ENCODE measurements at regions not wholly inside any gene's neighbourhood (a gene's known extent, or its start where the extent isn't known, plus 50 kb on each side); places are given as distances from the start of the nearest gene placed in this dataset.

DNA sequence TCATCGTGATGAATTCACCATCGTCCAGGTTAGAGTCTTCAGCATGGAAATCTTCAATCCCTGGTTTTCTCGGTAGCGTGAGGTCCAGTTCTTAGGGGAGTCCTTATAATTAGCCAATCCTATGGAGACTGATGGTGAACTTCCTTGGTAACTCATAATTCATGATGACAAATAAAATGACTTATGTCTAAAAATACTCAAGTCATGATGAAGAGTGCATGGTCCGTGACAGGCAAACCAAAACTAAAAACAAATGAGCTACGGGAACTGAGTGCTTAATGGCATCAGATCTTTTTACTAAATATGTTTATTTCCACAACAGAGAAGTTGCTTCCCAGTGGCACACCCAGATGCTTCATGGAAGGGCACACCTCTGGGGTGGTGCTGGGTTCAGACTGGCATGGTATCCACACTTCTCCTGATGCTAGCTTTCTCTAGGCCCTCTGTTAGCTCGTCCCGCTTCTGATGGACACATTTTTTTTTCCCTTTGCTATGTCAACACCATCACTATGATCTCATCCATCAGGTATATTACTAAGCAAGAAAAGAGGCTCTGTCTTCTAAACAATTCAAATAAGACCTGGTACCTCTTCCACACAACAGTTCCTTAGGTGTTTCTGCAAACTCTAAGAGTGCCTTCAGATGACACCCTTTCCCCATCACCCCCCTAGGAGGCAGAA lies 92.8 kb upstream of the NEDD4L start:
- H3K23ac ChIP-seq (ENCODE audit: insufficient read length): no peak overlapping the region
- H3K14ac ChIP-seq (ENCODE audit: insufficient read length): no peak overlapping the region
- no peak overlapping the region for H2BK120ac ChIP-seq (replicated peaks; ENCODE audit: low read depth, low read length)
- no peaks in the 10 kb centered on the region for H3K23me2 ChIP-seq (ENCODE audit: low read depth, low read length)
- H2AK5ac ChIP-seq (ENCODE audit: low read depth, low read length): no peak overlapping the region
- no peak overlapping the region for H3K18ac ChIP-seq (ENCODE audit: extremely low read depth, low read length)
- DNase-seq (ENCODE audit: low read depth in 1 of 2, low spot score in 2 of 2): no peak
- POLR2A ChIA-PET (ENCODE audit: partially characterized antibody): no interaction called here
- TF ChIP-seq EP300 (IDR thresholded peaks at IDR 0.05; ENCODE audit: borderline replicate concordance in 1 of 2, low read depth in 2 of 2, low read length in 2 of 2): no peak
- no peak for TF ChIP-seq MAFK (IDR thresholded peaks at IDR 0.05; ENCODE audit: low read depth, low read length)
- TF ChIP-seq ATF2 (IDR thresholded peaks at IDR 0.05; ENCODE audit: low read length): no peak
- no peak for TF ChIP-seq BACH1 (IDR thresholded peaks at IDR 0.05; ENCODE audit: low read length)
- TF ChIP-seq NANOG (IDR thresholded peaks at IDR 0.05; ENCODE audit: insufficient read depth, low read depth, low read length, poor library complexity, severe bottlenecking): no peak
- no peak for TF ChIP-seq RBBP5 (IDR thresholded peaks at IDR 0.05; ENCODE audit: borderline replicate concordance, low read depth, low read length)
- TF ChIP-seq CTBP2 (IDR thresholded peaks at IDR 0.05; ENCODE audit: borderline replicate concordance, insufficient read depth, insufficient read length, low read length): no peak
- no peak for TF ChIP-seq EGR1 (IDR thresholded peaks at IDR 0.05; ENCODE audit: borderline replicate concordance, low read depth, low read length)
- TF ChIP-seq, protein P1, sequence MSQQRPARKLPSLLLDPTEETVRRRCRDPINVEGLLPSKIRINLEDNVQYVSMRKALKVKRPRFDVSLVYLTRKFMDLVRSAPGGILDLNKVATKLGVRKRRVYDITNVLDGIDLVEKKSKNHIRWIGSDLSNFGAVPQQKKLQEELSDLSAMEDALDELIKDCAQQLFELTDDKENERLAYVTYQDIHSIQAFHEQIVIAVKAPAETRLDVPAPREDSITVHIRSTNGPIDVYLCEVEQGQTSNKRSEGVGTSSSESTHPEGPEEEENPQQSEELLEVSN (IDR thresholded peaks at IDR 0.05): no peak
- no peak for TF ChIP-seq CHD1 (IDR thresholded peaks at IDR 0.05; ENCODE audit: low read depth, low read length)
- no peaks in the 10 kb centered on the region for H3K79me1 ChIP-seq (ENCODE audit: low read depth, low read length)
- no peak overlapping the region for H2BK12ac ChIP-seq (ENCODE audit: low read depth, low read length)
- H4K5ac ChIP-seq (ENCODE audit: insufficient read length, low read depth, low read length): no peak overlapping the region
- 80% methylated on average over 8 of the region's 8 CpGs; no CpG with 5 or more reads in 1 of the 2 experiments for WGBS, 2 experiments (ENCODE audit: extremely low coverage in 1 of 2, insufficient coverage in 1 of 2, insufficient read length in 1 of 2, insufficient replicate concordance in 2 of 2, low coverage in 1 of 2, low lambda C conversion rate in 2 of 2, missing lambda C conversion rate in 1 of 2)
- H4K8ac ChIP-seq (ENCODE audit: extremely low read depth, insufficient read depth, low read length): no peak overlapping the region
- H3K79me2 ChIP-seq (ENCODE audit: control insufficient read depth in 1 of 2, insufficient read depth in 2 of 2, low read length in 2 of 2): no peaks in the 10 kb centered on the region
- FAIRE-seq: no peak
- no peak overlapping the region for H2AFZ ChIP-seq (ENCODE audit: low read length)
- H2BK15ac ChIP-seq (ENCODE audit: low read length): no peak overlapping the region
- H3K9ac ChIP-seq (replicated peaks in 1 of 4; ENCODE audit: extremely low read depth in 1 of 4, low read depth in 3 of 4, low read length in 3 of 4): no peak overlapping the region
- H4K20me1 ChIP-seq (replicated peaks in 1 of 2; ENCODE audit: control insufficient read depth in 1 of 2, insufficient read depth in 2 of 2, low read length in 2 of 2): no peaks in the 10 kb centered on the region
- H3K4me2 ChIP-seq (ENCODE audit: insufficient read depth in 1 of 2, low read depth in 2 of 2, low read length in 2 of 2): no peak overlapping the region
- H3K4me1 ChIP-seq (replicated peaks in 1 of 4; ENCODE audit: control insufficient read depth in 3 of 4, insufficient read depth in 4 of 4, low read length in 3 of 4): no peaks in the 10 kb centered on the region
- H4K91ac ChIP-seq (replicated peaks; ENCODE audit: insufficient read length, low read length): no peak overlapping the region
- 0 out of 7 replicates have a peak, but pooled peaks cover 0 to 2% (median 0%) of the 10 kb centered on the region in 4 experiments for H3K27me3 ChIP-seq (replicated peaks in 1 of 4; ENCODE audit: control insufficient read depth in 3 of 4, extremely low read depth in 1 of 4, insufficient read depth in 3 of 4, low read length in 3 of 4)
- H3K9me3 ChIP-seq (ENCODE audit: insufficient read depth in 2 of 2, low read depth in 1 of 2, low read length in 1 of 2): no peaks in the 10 kb centered on the region
- no peak overlapping the region for H2BK20ac ChIP-seq (ENCODE audit: low read length)
- CTCF ChIA-PET (ENCODE audit: partially characterized antibody): interaction anchor here (0.6 to 1.9 kb wide), 4 partner anchors 8 to 52 kb away, joined by 3 to 10 read pairs (median 4); no protein-coding TSS in a partner anchor
- no peaks in the 10 kb centered on the region for H3K36me3 ChIP-seq (ENCODE audit: control insufficient read depth in 2 of 4, insufficient read depth in 4 of 4, low read length in 3 of 4)
- H3K4me3 ChIP-seq (ENCODE audit: extremely low read depth in 1 of 4, insufficient read depth in 2 of 4, low read depth in 3 of 4, low read length in 4 of 4): no peak overlapping the region
- H3K27ac ChIP-seq (ENCODE audit: low read depth, low read length): no peak overlapping the region
- H2BK5ac ChIP-seq (ENCODE audit: low read depth, low read length): no peak overlapping the region
- no peak overlapping the region for H3K56ac ChIP-seq (replicated peaks; ENCODE audit: insufficient read length, low read depth, low read length)
- no peak overlapping the region for H3K4ac ChIP-seq (replicated peaks; ENCODE audit: insufficient read length, low read depth, low read length)
